KOPT-K1 (cell line): ENCODE measurements at regions not wholly inside any gene's neighbourhood (a gene's known extent, or its start where the extent isn't known, plus 50 kb on each side); places are given as distances from the start of the nearest gene placed in this dataset.

Experiments
- H3K27ac ChIP-seq: fragments of 200-600 bp; sonication (generic); 2 replicates; pipeline ENCODE4 v1.5.1; 2016; ENCODE audit warnings: antibody characterized with exemption, mild to moderate bottlenecking, low read depth, low read length; ENCODE audit not compliant: poor library complexity, severe bottlenecking
- H3K36me3 ChIP-seq: fragments of 200-600 bp; sonication (generic); 2 replicates; pipeline ENCODE4 v1.5.1; 2017; ENCODE audit warnings: antibody characterized with exemption, mild to moderate bottlenecking, low read length, moderate library complexity; ENCODE audit not compliant: insufficient read depth
- H3K9me3 ChIP-seq: fragments of 200-600 bp; sonication (generic); 2 replicates; pipeline ENCODE4 v1.5.1; 2017; ENCODE audit warnings: antibody characterized with exemption, low read length, mild to moderate bottlenecking; ENCODE audit not compliant: insufficient read depth, poor library complexity, severe bottlenecking

GRCh38 chr12:93047118-93047517 is 118.0 kb upstream of the EEA1 start:
- Histone ChIP-seq H3K9me3 (peaks cover 16% of the 10 kb centered on the region), H3K27ac (no peak overlapping the region), H3K36me3 (no peaks in the 10 kb centered on the region)

GRCh38 chr12:93048656-93049055 is 119.6 kb upstream of the EEA1 start:
- peak overlapping the region; percentile 4 for H3K27ac ChIP-seq
- no peaks in the 10 kb centered on the region for H3K36me3 ChIP-seq

GRCh38 chr12:93050026-93050747 is 121.1 kb upstream of the EEA1 start:
- Histone ChIP-seq H3K36me3 (no peaks in the 10 kb centered on the region), H3K9me3 (peaks cover 16% of the 10 kb centered on the region), H3K27ac (peak overlapping the region; percentile 19)

More at GRCh38 chr12:93048656-93049055, 119.6 kb upstream of the EEA1 start:
- H3K9me3 ChIP-seq: peaks cover 16% of the 10 kb centered on the region

- Histone ChIP-seq H3K27ac (no peak overlapping the region), H3K9me3 (peaks cover 16% of the 10 kb centered on the region), H3K36me3 (no peaks in the 10 kb centered on the region)
These were observed 121.6 kb upstream of the EEA1 start for GRCh38 chr12:93050748-93051081.

- Histone ChIP-seq H3K27ac (no peak overlapping the region), H3K36me3 (no peaks in the 10 kb centered on the region), H3K9me3 (no peaks in the 10 kb centered on the region)
These were observed 124.9 kb upstream of the EEA1 start for GRCh38 chr12:93054021-93054420.

- Histone ChIP-seq H3K27ac (no peak overlapping the region), H3K36me3 (no peaks in the 10 kb centered on the region), H3K9me3 (no peaks in the 10 kb centered on the region)
These were observed 126.1 kb upstream of the EEA1 start for GRCh38 chr12:93055221-93055620.

- Histone ChIP-seq H3K36me3 (no peaks in the 10 kb centered on the region), H3K27ac (no peak overlapping the region), H3K9me3 (no peaks in the 10 kb centered on the region)
These were observed 128.0 kb upstream of the EEA1 start for GRCh38 chr12:93056971-93057535.

- Histone ChIP-seq H3K9me3 (no peaks in the 10 kb centered on the region), H3K36me3 (no peaks in the 10 kb centered on the region)
These were observed 129.2 kb upstream of the EEA1 start for GRCh38 chr12:93058280-93058679.

GRCh38 chr12:93059288-93059687 is 130.2 kb upstream of the EEA1 start:
- H3K27ac ChIP-seq: no peak overlapping the region
- H3K36me3 ChIP-seq: no peaks in the 10 kb centered on the region
- no peaks in the 10 kb centered on the region for H3K9me3 ChIP-seq

More at GRCh38 chr12:93058280-93058679, 129.2 kb upstream of the EEA1 start:
- no peak overlapping the region for H3K27ac ChIP-seq

GRCh38 chr12:93059925-93060665 is 131.0 kb upstream of the EEA1 start:
- H3K27ac ChIP-seq: no peak overlapping the region
- no peaks in the 10 kb centered on the region for H3K9me3 ChIP-seq
- no peaks in the 10 kb centered on the region for H3K36me3 ChIP-seq

GRCh38 chr12:93060666-93061472 is 131.8 kb upstream of the EEA1 start:
- no peaks in the 10 kb centered on the region for H3K9me3 ChIP-seq
- H3K27ac ChIP-seq: no peak overlapping the region
- no peaks in the 10 kb centered on the region for H3K36me3 ChIP-seq

GRCh38 chr12:93061473-93062419 is 132.7 kb upstream of the EEA1 start:
- H3K27ac ChIP-seq: no peak overlapping the region
- H3K36me3 ChIP-seq: no peaks in the 10 kb centered on the region
- H3K9me3 ChIP-seq: no peaks in the 10 kb centered on the region

GRCh38 chr12:93065896-93066295 is 136.8 kb upstream of the EEA1 start:
- no peak overlapping the region for H3K27ac ChIP-seq
- no peaks in the 10 kb centered on the region for H3K36me3 ChIP-seq

GRCh38 chr12:93072340-93072739 is 143.2 kb upstream of the EEA1 start:
- H3K27ac ChIP-seq: no peak overlapping the region
- H3K36me3 ChIP-seq: no peaks in the 10 kb centered on the region
- H3K9me3 ChIP-seq: no peaks in the 10 kb centered on the region

More at GRCh38 chr12:93065896-93066295, 136.8 kb upstream of the EEA1 start:
- no peaks in the 10 kb centered on the region for H3K9me3 ChIP-seq
